ENCODE measurements at regions not wholly inside any gene's neighbourhood (a gene's known extent, or its start where the extent isn't known, plus 50 kb on each side); places are given as distances from the start of the nearest gene placed in this dataset.

GRCh38 chr14:96661244-96661969 is 135.8 kb upstream of the VRK1 start:
- TF ChIP-seq EZH2 (IDR thresholded peaks at IDR 0.05), result no peak
- no peak for TF ChIP-seq POLR2AphosphoS5 (IDR thresholded peaks at IDR 0.05; ENCODE audit: borderline replicate concordance, low read depth, low read length)
